ENCODE measurements at regions not wholly inside any gene's neighbourhood (a gene's known extent, or its start where the extent isn't known, plus 50 kb on each side); places are given as distances from the start of the nearest gene placed in this dataset.
A peak's percentile ranks its signal among the peaks of the same experiment; 100 is the strongest.

DNA sequence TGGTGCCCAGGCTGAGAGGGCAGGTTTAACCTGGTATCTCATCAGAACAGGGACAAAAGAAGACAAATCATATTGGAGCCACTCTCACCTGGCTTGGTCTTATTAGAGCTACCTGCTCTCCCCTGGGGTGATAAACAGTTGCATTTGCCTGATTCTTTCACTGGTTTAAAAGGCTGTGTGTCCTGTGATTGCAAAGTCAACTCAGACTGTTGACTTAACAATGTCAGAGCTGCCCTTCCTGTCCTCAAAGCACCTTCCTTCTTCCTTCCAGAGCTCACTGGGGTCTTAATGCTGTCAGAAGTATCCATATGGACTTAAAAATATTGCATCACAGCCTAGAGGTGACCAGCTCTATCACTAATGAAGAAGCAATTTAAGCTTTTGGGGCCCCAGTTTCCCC, 50.5 kb upstream of the MINAR1 start:
- Histone ChIP-seq H3K4me3 (ENCODE audit: insufficient read depth, low read depth, low read length) (no peak overlapping the region), H4K91ac (ENCODE audit: insufficient read depth, low read depth, low read length) (no peak overlapping the region), H3K27me3 (ENCODE audit: control insufficient read depth, insufficient read depth, low read length) (no peaks in the 10 kb centered on the region), H3K79me1 (ENCODE audit: low read depth in 1 of 2, low read length in 2 of 2) (peaks cover 0 to 3% of the 10 kb centered on the region in 2 experiments; a peak in 1 of 4 replicates), H2BK5ac (ENCODE audit: low read depth, low read length, poor library complexity, severe bottlenecking) (no peak overlapping the region), H4K5ac (ENCODE audit: low read depth, low read length) (no peak overlapping the region), H2AFZ (replicated peaks; ENCODE audit: low read length, poor library complexity) (no peak overlapping the region), H3K27ac (ENCODE audit: insufficient read depth, low read length) (no peak overlapping the region), H4K8ac (ENCODE audit: low read depth in 2 of 2, low read length in 2 of 2) (no peak overlapping the region), H4K20me1 (ENCODE audit: insufficient read depth, low read length) (no peaks in the 10 kb centered on the region), H3K14ac (replicated peaks; ENCODE audit: low read depth, low read length) (no peak overlapping the region), H2AK9ac (replicated peaks; ENCODE audit: low read depth, low read length, poor library complexity) (no peak overlapping the region), H3K23ac (ENCODE audit: low read depth, low read length) (no peak overlapping the region), H3K9ac (ENCODE audit: low read depth, low read length) (no peak overlapping the region), H2BK20ac (ENCODE audit: low read depth, low read length) (no peak overlapping the region), H3K4me2 (ENCODE audit: low read depth, low read length) (no peak overlapping the region), H2AK5ac (ENCODE audit: low read depth, low read length) (no peak overlapping the region), H3K4ac (ENCODE audit: low read depth, low read length) (no peak overlapping the region), H3K4me1 (ENCODE audit: control insufficient read depth, insufficient read depth, low read length) (no peaks in the 10 kb centered on the region), H2BK120ac (ENCODE audit: low read depth, low read length) (no peak overlapping the region), H3K36me3 (ENCODE audit: control insufficient read depth, insufficient read depth, low read length) (0 out of 2 replicates have a peak, but pooled peaks cover 2% of the 10 kb centered on the region), H3K9me1 (ENCODE audit: insufficient read depth, low read length) (peaks cover 3% of the 10 kb centered on the region; the same call in 1 of the 2 replicates), H3K9me3 (ENCODE audit: control insufficient read depth, insufficient read depth, low read length) (no peaks in the 10 kb centered on the region), H2BK15ac (ENCODE audit: low read depth, low read length) (no peak overlapping the region), H3K18ac (ENCODE audit: low read depth, low read length) (no peak overlapping the region), H3K56ac (ENCODE audit: extremely low read depth, insufficient read depth, low read length) (no peak overlapping the region)
- intact Hi-C loops (cut with micrococcal nuclease) (loop anchor here (1.0 to 2.0 kb wide), 6 partner anchors 51 to 791 kb away; partner anchors contain the start of gene MINAR1), in situ Hi-C loops (cut with MboI; ENCODE audit: low sequenced_read_pairs) (loop anchor here (5.0 kb wide), 2 partner anchors 466 to 611 kb away; no protein-coding TSS in a partner anchor), dilution Hi-C loops (cut with HindIII; ENCODE audit: low sequenced_read_pairs, unreplicated experiment) (no loop called here)
- no TSS peak for BruUV-seq (replicated peaks)
- DNase-seq: no peak
- CTCF ChIA-PET: interaction anchor here (0.5 to 5.1 kb wide), 12 partner anchors 11 to 475 kb away, joined by 3 to 68 read pairs (median 6); no protein-coding TSS in a partner anchor
- POLR2A ChIA-PET (ENCODE audit: unreplicated experiment): no interaction called here
- TF ChIP-seq CEBPB (IDR thresholded peaks at IDR 0.05; ENCODE audit: low read depth, low read length): 0 out of 2 replicates have a peak, but pooled peaks have one; percentile 5
- TF ChIP-seq FOS (IDR thresholded peaks at IDR 0.05; ENCODE audit: low read depth, low read length): no peak
- no peak for ATAC-seq (ENCODE audit: low read depth)

Measured in IMR-90 (cell line).